Tibial artery (tissue), 4 donors: ENCODE measurements at regions not wholly inside any gene's neighbourhood (a gene's known extent, or its start where the extent isn't known, plus 50 kb on each side); places are given as distances from the start of the nearest gene placed in this dataset.

Source experiments
- DNase-seq, 2 donors: peaks; one replicate each; pipeline ENCODE4 v3.0.0-alpha.2; 2019
- H3K27ac ChIP-seq, 2 donors: fragments of 200-600 bp; sonication (generic) in 1 of 2; 1 replicate in 1 of 2; 2 replicates in 1 of 2; pipeline ENCODE4 v1.5.1; 2018 to 2019; ENCODE audit warnings: mild to moderate bottlenecking in 1 of 2
- H3K27me3 ChIP-seq, 2 donors: fragments of 200-600 bp; sonication (generic) in 1 of 2; one replicate each; pipeline versions ENCODE4 v1.5.1 to v1.6.0; 2016 to 2019
- H3K36me3 ChIP-seq, 3 donors: fragments of 200-600 bp; sonication (generic) in 2 of 3; one replicate each; pipeline ENCODE4 v1.5.1; 2016 to 2019; ENCODE audit warnings: mild to moderate bottlenecking in 2 of 3
- H3K4me1 ChIP-seq, 4 donors: fragments of 200-600 bp; sonication (generic) in 2 of 4; 1 replicate in 3 of 4; 2 replicates in 1 of 4; pipeline ENCODE4 v1.5.1; 2016 to 2019
- H3K4me3 ChIP-seq, 2 donors: fragments of 200-600 bp; sonication (generic) in 1 of 2; 1 replicate in 1 of 2; 2 replicates in 1 of 2; pipeline ENCODE4 v1.5.1; 2018 to 2019; ENCODE audit warnings: mild to moderate bottlenecking in 2 of 2
- H3K9me3 ChIP-seq, 3 donors: fragments of 200-600 bp; sonication (generic) in 1 of 3; one replicate each; pipeline ENCODE4 v1.5.1; 2016 to 2019
- CTCF ChIP-seq, 2 experiments: fragments of 200-600 bp in 1 of 2; fragments of 450-650 bp in 1 of 2; IDR thresholded peaks; one replicate each; pipeline ENCODE4 v1.5.1; 2017 to 2019; ENCODE audit warnings: antibody characterized with exemption in 2 of 2, mild to moderate bottlenecking in 1 of 2, moderate library complexity in 1 of 2
- intact Hi-C: fragments of 100-400 bp; cut with DNase I; formaldehyde crosslinking; loops from one replicate; pipeline ENCODE4 v1.15.0; 2023; ENCODE audit warnings: low total_unique reads

GRCh38 chr20:56989516-56989915, 276.9 kb downstream of the BMP7 start:
- H3K36me3 ChIP-seq: no peaks in the 10 kb centered on the region
- H3K4me3 ChIP-seq: no peak overlapping the region
- no peaks in the 10 kb centered on the region for H3K4me1 ChIP-seq
- H3K27me3 ChIP-seq: no peaks in the 10 kb centered on the region
- TF ChIP-seq CTCF (IDR thresholded peaks at IDR 0.05): no peak
- DNase-seq: no peak
- intact Hi-C loops: no loop called here
- H3K27ac ChIP-seq: no peak overlapping the region
- H3K9me3 ChIP-seq: peaks cover 0 to 7% (median 3%) of the 10 kb centered on the region in 3 donors

GRCh38 chr20:56993020-56993559, 273.4 kb downstream of the BMP7 start:
- H3K4me3 ChIP-seq: no peak overlapping the region
- peaks cover 0 to 3% (median 1%) of the 10 kb centered on the region in 3 donors for H3K9me3 ChIP-seq
- TF ChIP-seq CTCF (IDR thresholded peaks at IDR 0.05): no peak
- no peaks in the 10 kb centered on the region for H3K4me1 ChIP-seq
- H3K27ac ChIP-seq: no peak overlapping the region
- intact Hi-C loops: no loop called here
- peaks cover 0 to 4% of the 10 kb centered on the region in 2 donors for H3K27me3 ChIP-seq
- DNase-seq: no peak
- no peaks in the 10 kb centered on the region for H3K36me3 ChIP-seq

GRCh38 chr20:56994006-56994405, 272.4 kb downstream of the BMP7 start:
- no peak for DNase-seq
- TF ChIP-seq CTCF (IDR thresholded peaks at IDR 0.05): no peak

DNA sequence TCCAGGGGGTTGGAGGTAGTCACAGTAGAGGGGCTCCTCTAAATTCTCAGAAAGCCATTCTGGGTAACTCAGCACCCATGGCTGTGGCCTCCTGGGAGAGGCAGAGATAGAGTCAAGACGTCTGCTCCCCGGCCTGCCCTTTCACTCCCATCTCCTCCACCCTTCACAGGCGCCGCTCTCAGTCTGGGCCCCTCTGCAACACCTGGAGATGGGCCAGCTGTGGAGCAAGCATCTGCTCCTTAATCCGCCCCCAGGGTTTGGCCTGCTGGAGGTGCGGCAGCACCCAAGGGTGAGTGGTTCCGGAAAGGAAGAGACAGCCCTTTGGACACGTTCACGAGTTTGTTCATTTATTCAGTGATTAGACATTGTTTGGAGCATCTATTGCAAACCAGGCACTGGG, 271.3 kb downstream of the BMP7 start:
- peaks cover 4 to 15% (median 9%) of the 10 kb centered on the region in 3 donors for H3K9me3 ChIP-seq
- intact Hi-C loops: no loop called here

More at GRCh38 chr20:56994006-56994405, 272.4 kb downstream of the BMP7 start:
- Histone ChIP-seq H3K9me3 (peaks cover 4 to 12% (median 9%) of the 10 kb centered on the region in 3 donors), H3K27ac (no peak overlapping the region), H3K27me3 (peaks cover 0 to 4% of the 10 kb centered on the region in 2 donors), H3K36me3 (no peaks in the 10 kb centered on the region), H3K4me1 (no peaks in the 10 kb centered on the region), H3K4me3 (no peak overlapping the region)
- intact Hi-C loops: no loop called here

DNA sequence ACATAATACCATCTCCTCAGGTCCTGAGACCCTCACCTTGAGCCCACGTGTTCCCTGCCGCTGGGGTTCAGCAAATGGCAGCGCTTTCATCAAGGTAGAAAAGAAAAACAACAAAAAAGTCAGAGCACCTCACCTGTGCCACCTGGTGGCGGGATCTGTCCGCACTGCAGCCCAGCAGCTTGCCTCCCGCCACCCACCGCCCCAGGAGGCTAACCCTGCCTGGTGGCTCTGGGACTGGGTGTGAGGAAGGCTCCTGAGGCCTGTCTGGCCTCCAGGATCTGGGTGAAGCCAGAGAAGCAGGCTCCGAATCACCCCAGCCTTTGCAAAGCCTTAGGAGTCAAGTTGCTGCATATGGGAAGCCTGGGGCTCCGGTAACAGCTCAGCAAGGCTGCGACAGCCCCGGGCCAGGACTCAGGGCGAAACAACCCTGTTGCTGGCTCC, 270.8 kb downstream of the BMP7 start:
- TF ChIP-seq CTCF (IDR thresholded peaks at IDR 0.05): no peak
- no peak for DNase-seq
- peaks cover 0 to 4% of the 10 kb centered on the region in 2 donors for H3K27me3 ChIP-seq
- intact Hi-C loops: no loop called here
- peaks cover 4 to 15% (median 9%) of the 10 kb centered on the region in 3 donors for H3K9me3 ChIP-seq
- H3K4me3 ChIP-seq: no peak overlapping the region
- no peak overlapping the region for H3K27ac ChIP-seq
- no peaks in the 10 kb centered on the region for H3K36me3 ChIP-seq
- no peaks in the 10 kb centered on the region for H3K4me1 ChIP-seq

More for the DNA sequence above, 271.3 kb downstream of the BMP7 start:
- Histone ChIP-seq H3K4me1 (no peaks in the 10 kb centered on the region), H3K4me3 (no peak overlapping the region), H3K27ac (no peak overlapping the region), H3K36me3 (no peaks in the 10 kb centered on the region), H3K27me3 (peaks cover 0 to 4% of the 10 kb centered on the region in 2 donors)
- DNase-seq: no peak
- TF ChIP-seq CTCF (IDR thresholded peaks at IDR 0.05): no peak
